Activated CD8-positive, alpha-beta memory T cell treated with anti-CD3 and anti-CD28 coated beads, Interleukin-2, amount 50 U/mL, for 4 hours (primary cell): ENCODE measurements at regions not wholly inside any gene's neighbourhood (a gene's known extent, or its start where the extent isn't known, plus 50 kb on each side); places are given as distances from the start of the nearest gene placed in this dataset.

Source experiments
- DNase-seq: peaks from one replicate; pipeline ENCODE4 v3.0.0-alpha.2; 2020

DNA sequence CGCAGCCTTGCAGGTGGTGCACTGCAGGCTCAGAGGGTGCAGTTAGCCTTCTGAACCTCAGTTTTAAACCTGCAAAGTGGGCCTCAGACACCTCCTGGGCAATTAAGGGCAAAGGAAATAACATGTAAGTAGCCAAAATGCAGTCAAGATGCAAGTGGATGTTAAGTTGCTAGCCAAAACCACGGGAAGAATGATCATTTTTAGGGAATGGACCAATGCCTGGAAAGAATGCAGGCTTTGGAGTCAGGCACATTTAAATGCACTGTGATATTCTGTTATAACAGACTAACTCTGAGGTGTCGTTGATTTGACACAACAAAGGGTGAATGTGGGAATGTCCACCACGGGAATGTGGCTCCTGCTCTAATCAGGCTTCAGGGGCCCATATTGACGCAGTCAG, 57.9 kb upstream of the PTGFRN start:
- DNase-seq = no peak

DNA sequence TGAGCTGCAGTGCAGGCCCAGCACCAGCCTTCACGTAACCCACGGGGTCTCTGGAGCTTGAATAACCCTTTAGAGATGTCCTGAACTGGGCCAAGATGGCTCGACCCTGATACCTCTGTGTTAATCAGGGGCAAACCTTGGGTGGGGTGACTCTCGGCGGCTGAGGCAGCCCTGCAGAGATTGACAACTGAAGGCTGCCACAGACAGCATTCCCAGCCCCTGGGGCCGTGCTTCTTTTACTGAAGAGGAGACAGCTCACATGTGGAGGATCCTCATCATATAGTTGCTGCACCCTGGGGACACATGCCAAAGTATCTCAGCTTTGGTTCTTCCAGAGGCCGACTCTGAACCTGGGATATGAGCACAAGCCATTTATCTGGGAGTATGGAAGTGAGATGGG, 57.3 kb upstream of the PTGFRN start:
- no peak for DNase-seq

DNA sequence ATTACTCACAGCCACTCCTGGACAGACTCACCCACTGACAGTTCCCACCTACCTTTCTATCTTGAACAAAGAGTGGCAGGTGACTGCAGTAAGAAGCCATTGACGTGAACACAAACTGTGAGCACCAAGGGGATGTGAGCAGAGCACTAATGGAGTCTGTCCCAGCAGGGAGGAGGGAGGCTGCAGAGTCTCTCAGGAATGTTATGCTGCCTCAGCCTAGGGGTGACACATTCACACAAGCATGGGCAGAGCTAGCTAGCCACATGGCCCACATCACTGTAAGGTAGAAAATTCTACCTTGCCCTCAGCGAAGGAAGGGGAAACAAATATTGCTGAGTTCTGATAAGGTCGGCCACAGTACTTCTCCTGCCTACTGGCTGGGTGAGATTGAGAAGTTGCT, 56.8 kb upstream of the PTGFRN start:
- no peak for DNase-seq

DNA sequence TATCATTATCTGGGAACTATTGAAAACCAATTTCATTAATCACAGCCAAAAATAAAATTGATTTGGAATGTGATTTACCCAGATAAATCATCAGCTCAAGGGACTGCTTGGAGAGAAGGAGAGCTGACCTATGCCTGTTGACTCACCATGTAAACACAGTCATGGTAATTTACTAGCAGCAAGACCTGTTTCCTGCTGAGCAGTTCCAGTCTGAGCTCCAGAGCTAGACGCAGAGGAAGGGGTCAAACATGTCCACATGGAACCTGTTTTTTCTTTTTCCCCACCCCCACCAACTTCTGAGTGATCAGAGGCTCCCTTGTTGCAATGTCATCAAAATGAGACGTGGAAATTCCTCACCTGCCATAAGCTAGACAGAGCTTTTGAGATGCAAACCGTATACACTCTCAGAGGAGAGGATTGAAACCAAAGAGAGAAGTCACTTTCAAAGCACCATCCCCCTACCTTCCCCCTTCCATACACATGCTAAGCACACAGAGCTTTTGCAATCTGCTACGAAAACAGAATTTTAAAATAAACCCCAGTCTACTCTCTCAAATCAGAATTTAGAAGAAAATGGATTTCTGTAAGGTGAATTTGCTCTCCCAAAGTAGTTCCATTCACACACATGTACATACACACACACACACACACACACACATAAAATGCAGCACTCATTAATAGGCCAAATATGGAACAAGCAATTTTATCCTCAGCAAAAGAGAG, 55.9 kb upstream of the PTGFRN start:
- DNase-seq = no peak

- DNase-seq = no peak
These were observed 55.4 kb upstream of the PTGFRN start for GRCh38 chr1:116854403-116854690.

DNA sequence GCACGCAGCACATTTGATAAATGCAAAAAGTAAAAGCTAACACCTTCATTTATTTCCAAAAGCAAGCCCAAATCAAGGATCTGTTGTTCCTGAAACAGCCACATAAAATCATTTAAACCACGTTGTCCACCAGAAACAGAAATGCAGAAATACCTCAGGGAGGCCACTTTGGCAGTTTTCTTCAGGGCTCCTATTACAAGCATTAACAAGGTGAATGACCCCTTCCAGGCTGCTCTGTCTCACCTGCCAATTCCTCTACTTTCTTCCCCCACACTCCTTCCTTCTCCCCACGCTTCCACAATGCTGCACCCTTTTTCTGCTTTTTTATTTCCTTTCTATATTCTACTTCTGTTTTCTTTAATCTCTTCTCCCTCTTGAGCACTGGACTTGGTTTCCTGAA, 55.0 kb upstream of the PTGFRN start:
- DNase-seq = no peak

DNA sequence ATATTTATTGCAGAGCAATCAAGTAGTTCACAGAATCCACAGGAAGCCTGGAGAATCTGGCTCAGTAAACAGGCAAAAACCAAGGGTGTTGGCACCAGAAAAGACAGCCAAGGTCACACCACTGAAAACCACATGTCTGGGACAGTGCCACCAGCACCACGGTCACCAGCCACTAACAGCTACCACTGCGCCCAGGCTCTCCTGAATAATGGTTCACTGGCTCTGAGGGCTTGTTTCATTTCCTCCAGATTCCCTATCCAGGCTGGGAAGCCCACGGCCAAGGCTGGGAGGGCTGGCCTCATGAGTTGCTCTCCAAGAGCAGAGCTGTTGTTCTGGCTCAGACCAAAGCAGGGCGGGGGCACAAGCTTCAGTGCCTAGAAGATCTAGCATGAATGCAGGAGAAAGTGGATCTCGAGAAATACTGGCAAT, 54.5 kb upstream of the PTGFRN start:
- no peak for DNase-seq

DNA sequence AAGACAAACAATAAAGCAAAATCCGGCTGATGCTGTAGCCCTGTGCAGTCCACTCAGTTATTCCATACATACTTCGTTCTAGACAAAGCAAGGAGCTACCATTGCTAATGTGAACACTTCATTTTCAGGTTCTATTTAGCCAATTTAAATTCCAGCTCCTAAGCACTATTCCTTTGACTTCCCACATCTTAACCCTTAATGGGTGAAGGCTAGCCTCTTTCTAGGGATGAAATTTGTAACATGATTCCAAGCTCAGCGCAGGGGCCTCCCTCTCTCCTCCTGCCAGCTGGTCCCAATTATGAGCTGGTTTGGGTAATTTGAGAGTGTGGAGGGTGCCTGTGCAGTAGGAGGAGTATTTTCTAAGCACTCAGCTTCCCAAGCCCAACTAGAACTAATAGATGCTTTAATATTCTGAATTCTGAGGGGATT, 53.9 kb upstream of the PTGFRN start:
- no peak for DNase-seq

GRCh38 chr1:116856312-116856711, 53.4 kb upstream of the PTGFRN start:
- no peak for DNase-seq

- DNase-seq = no peak
These were observed 52.6 kb upstream of the PTGFRN start for GRCh38 chr1:116857092-116857491.
